SK-N-SH treated with all-trans-retinoic acid at 6 μM for 48 hours (cell line): ENCODE measurements at regions not wholly inside any gene's neighbourhood (a gene's known extent, or its start where the extent isn't known, plus 50 kb on each side); places are given as distances from the start of the nearest gene placed in this dataset.

ENCODE experiments used
- ATAC-seq: fragments of 200-7000 bp; cut with Tn5 transposase; 3 replicates; pipeline ENCODE4 v1.9.1; 2020; ENCODE audit warnings: mild to moderate bottlenecking, moderate library complexity
- ARNTL ChIP-seq: fragments of 450-650 bp; formaldehyde crosslinking; IDR thresholded peaks from 2 replicates; pipeline ENCODE4 v1.5.0; 2020; ENCODE audit warnings: low read depth, mild to moderate bottlenecking, moderate library complexity, borderline replicate concordance
- BACH2 ChIP-seq: fragments of 250-450 bp; sonication (Bioruptor Pico); IDR thresholded peaks from 2 replicates; pipeline ENCODE4 v1.9.0; 2021; ENCODE audit warnings: mild to moderate bottlenecking, borderline replicate concordance
- CREB5 ChIP-seq: fragments of 250-450 bp; sonication (Bioruptor Pico); IDR thresholded peaks from 2 replicates; pipeline ENCODE4 v1.5.1; 2020; ENCODE audit warnings: low read depth, mild to moderate bottlenecking, moderate library complexity
- CSRNP3 ChIP-seq: fragments of 250-450 bp; sonication (Bioruptor Pico); IDR thresholded peaks from 2 replicates; pipeline ENCODE4 v1.5.1; 2021; ENCODE audit warnings: mild to moderate bottlenecking, moderate library complexity
- GLIS3 ChIP-seq: fragments of 250-450 bp; sonication (Bioruptor Pico); IDR thresholded peaks from 2 replicates; pipeline ENCODE4 v1.5.0; 2020; ENCODE audit warnings: mild to moderate bottlenecking, moderate library complexity
- ISL1 ChIP-seq: fragments of 250-450 bp; sonication (Bioruptor Pico); IDR thresholded peaks from 2 replicates; pipeline ENCODE4 v2.1.2; 2022; ENCODE audit warnings: mild to moderate bottlenecking, moderate library complexity
- OSR1 ChIP-seq: fragments of 250-450 bp; sonication (Bioruptor Pico); IDR thresholded peaks from 2 replicates; pipeline ENCODE4 v1.8.0; 2022; ENCODE audit warnings: moderate library complexity, mild to moderate bottlenecking, inconsistent platforms
- PATZ1 ChIP-seq: fragments of 250-450 bp; sonication (Bioruptor Pico); IDR thresholded peaks from 2 replicates; pipeline ENCODE4 v1.8.0; 2020; ENCODE audit warnings: mild to moderate bottlenecking, moderate library complexity, borderline replicate concordance
- POU6F1 ChIP-seq: fragments of 250-450 bp; sonication (Bioruptor Pico); IDR thresholded peaks from 2 replicates; pipeline ENCODE4 v1.8.0; 2021; ENCODE audit warnings: low read depth, mild to moderate bottlenecking, moderate library complexity, borderline replicate concordance
- PPARA ChIP-seq: fragments of 250-450 bp; sonication (Bioruptor Pico); IDR thresholded peaks from 2 replicates; pipeline ENCODE4 v1.5.0; 2020; ENCODE audit warnings: mild to moderate bottlenecking, borderline replicate concordance
- RARB ChIP-seq: fragments of 250-450 bp; sonication (Bioruptor Pico); IDR thresholded peaks from 2 replicates; pipeline ENCODE4 v1.8.0; 2021; ENCODE audit warnings: mild to moderate bottlenecking, moderate library complexity
- TCF4 ChIP-seq: fragments of 250-450 bp; sonication (Bioruptor Pico); IDR thresholded peaks from 2 replicates; pipeline ENCODE4 v1.8.0; 2021; ENCODE audit warnings: mild to moderate bottlenecking, moderate library complexity, borderline replicate concordance
- TOX ChIP-seq: fragments of 250-450 bp; sonication (Bioruptor Pico); IDR thresholded peaks from 2 replicates; pipeline ENCODE4 v1.8.0; 2021; ENCODE audit warnings: mild to moderate bottlenecking, moderate library complexity, borderline replicate concordance
- TSHZ2 ChIP-seq: fragments of 250-450 bp; sonication (Bioruptor Pico); IDR thresholded peaks from 2 replicates; pipeline ENCODE4 v1.5.0; 2020; ENCODE audit warnings: mild to moderate bottlenecking, moderate library complexity
- ZFP3 ChIP-seq: fragments of 250-450 bp; sonication (Bioruptor Pico); IDR thresholded peaks from 2 replicates; pipeline ENCODE4 v1.5.0; 2020; ENCODE audit warnings: mild to moderate bottlenecking, moderate library complexity
- ZFP30 ChIP-seq: fragments of 450-650 bp; formaldehyde crosslinking; IDR thresholded peaks from 2 replicates; pipeline ENCODE4 v1.5.0; 2022; ENCODE audit warnings: mild to moderate bottlenecking, moderate library complexity
- ZNF565 ChIP-seq: fragments of 450-650 bp; formaldehyde crosslinking; conservative IDR thresholded peaks from 2 replicates; pipeline ENCODE4 v1.5.0; 2020; ENCODE audit warnings: low read depth, mild to moderate bottlenecking, moderate library complexity
- ZNF70 ChIP-seq: fragments of 450-650 bp; formaldehyde crosslinking; IDR thresholded peaks from 2 replicates; pipeline ENCODE4 v1.5.0; 2020; ENCODE audit warnings: mild to moderate bottlenecking, moderate library complexity
- ZNF8 ChIP-seq: fragments of 450-650 bp; formaldehyde crosslinking; IDR thresholded peaks from 2 replicates; pipeline ENCODE4 v1.5.0; 2020; ENCODE audit warnings: mild to moderate bottlenecking, moderate library complexity

- no peak for ATAC-seq
- TF ChIP-seq ZFP30 (CRISPR knock-in tag), result no peak
- TF ChIP-seq GLIS3 (CRISPR knock-in tag), result no peak
- TF ChIP-seq CSRNP3 (CRISPR knock-in tag), result no peak
- TF ChIP-seq ZNF565 (CRISPR knock-in tag), result no peak
- no peak for TF ChIP-seq POU6F1 (CRISPR knock-in tag)
- TF ChIP-seq ARNTL (CRISPR knock-in tag), result no peak
- TF ChIP-seq TSHZ2 (CRISPR knock-in tag), result no peak
- TF ChIP-seq TOX (CRISPR knock-in tag), result no peak
These were observed 194.1 kb upstream of the HNMT start for GRCh38 chr2:137770166-137770565.

- TF ChIP-seq RARB (no peak), TCF4 (CRISPR knock-in tag) (no peak), ZNF8 (no peak), ZNF70 (CRISPR knock-in tag) (no peak), ARNTL (CRISPR knock-in tag) (no peak), CREB5 (CRISPR knock-in tag) (no peak), PATZ1 (CRISPR knock-in tag) (no peak), TOX (CRISPR knock-in tag) (no peak), TSHZ2 (CRISPR knock-in tag) (no peak), ZNF565 (CRISPR knock-in tag) (no peak), PPARA (CRISPR knock-in tag) (no peak), GLIS3 (CRISPR knock-in tag) (no peak), ZFP3 (CRISPR knock-in tag) (no peak), OSR1 (no peak), CSRNP3 (CRISPR knock-in tag) (no peak), POU6F1 (CRISPR knock-in tag) (no peak), ISL1 (CRISPR knock-in tag) (no peak), BACH2 (CRISPR knock-in tag) (no peak)
- ATAC-seq, result no peak
These were observed 193.2 kb upstream of the HNMT start for GRCh38 chr2:137771064-137771463.
